ENCODE measurements at regions not wholly inside any gene's neighbourhood (a gene's known extent, or its start where the extent isn't known, plus 50 kb on each side); places are given as distances from the start of the nearest gene placed in this dataset.
"Not testable (repeated sequence)": the region's sequence is repeated elsewhere in the genome, so short reads cannot be mapped to it uniquely, and the experiment has no call there.

GRCh38 chr9:38484076-38484665 lies 59.9 kb upstream of the IGFBPL1 start:
- not testable (repeated sequence) for H3K4me3 ChIP-seq (ENCODE audit: low read length); H3K4me2 ChIP-seq (ENCODE audit: low read length); H3K9ac ChIP-seq (ENCODE audit: low read depth, low read length); H3K9me3 ChIP-seq (replicated peaks; ENCODE audit: low read length); H3K4me1 ChIP-seq (ENCODE audit: control insufficient read depth, insufficient read depth, low read length); H3K27me3 ChIP-seq (ENCODE audit: control insufficient read depth, insufficient read depth, low read length); H3K36me3 ChIP-seq (ENCODE audit: insufficient read depth, low read length)

- no peaks in the 10 kb centered on the region for H3K27me3 ChIP-seq (ENCODE audit: control insufficient read depth, insufficient read depth, low read length)
- no peaks in the 10 kb centered on the region for H3K9me3 ChIP-seq (replicated peaks; ENCODE audit: low read length)
- H3K4me1 ChIP-seq (ENCODE audit: control insufficient read depth, insufficient read depth, low read length) = no peaks in the 10 kb centered on the region
- no peak overlapping the region for H3K4me2 ChIP-seq (ENCODE audit: low read length)
- H3K9ac ChIP-seq (ENCODE audit: low read depth, low read length) = no peak overlapping the region
- H3K4me3 ChIP-seq (ENCODE audit: low read length) = no peak overlapping the region
- no peaks in the 10 kb centered on the region for H3K36me3 ChIP-seq (ENCODE audit: insufficient read depth, low read length)
These were observed 58.8 kb upstream of the IGFBPL1 start for GRCh38 chr9:38482918-38483592.

GRCh38 chr9:38478211-38478610 lies 54.0 kb upstream of the IGFBPL1 start:
- H3K4me3 ChIP-seq (ENCODE audit: low read length) = no peak overlapping the region
- H3K4me2 ChIP-seq (ENCODE audit: low read length) = no peak overlapping the region
- no peaks in the 10 kb centered on the region for H3K27me3 ChIP-seq (ENCODE audit: control insufficient read depth, insufficient read depth, low read length)
- H3K9ac ChIP-seq (ENCODE audit: low read depth, low read length) = no peak overlapping the region
- H3K4me1 ChIP-seq (ENCODE audit: control insufficient read depth, insufficient read depth, low read length) = no peaks in the 10 kb centered on the region
- no peaks in the 10 kb centered on the region for H3K36me3 ChIP-seq (ENCODE audit: insufficient read depth, low read length)
- H3K9me3 ChIP-seq (replicated peaks; ENCODE audit: low read length) = no peaks in the 10 kb centered on the region

- not testable (repeated sequence) for H3K4me1 ChIP-seq (ENCODE audit: control insufficient read depth, insufficient read depth, low read length); H3K9ac ChIP-seq (ENCODE audit: low read depth, low read length); H3K4me2 ChIP-seq (ENCODE audit: low read length); H3K27me3 ChIP-seq (ENCODE audit: control insufficient read depth, insufficient read depth, low read length); H3K4me3 ChIP-seq (ENCODE audit: low read length); H3K36me3 ChIP-seq (ENCODE audit: insufficient read depth, low read length); H3K9me3 ChIP-seq (replicated peaks; ENCODE audit: low read length)
These were observed 50.2 kb upstream of the IGFBPL1 start for GRCh38 chr9:38474476-38474875.
